ENCODE measurements at regions not wholly inside any gene's neighbourhood (a gene's known extent, or its start where the extent isn't known, plus 50 kb on each side); places are given as distances from the start of the nearest gene placed in this dataset.
A peak's percentile ranks its signal among the peaks of the same experiment; 100 is the strongest.

- intact Hi-C loops (cut with DNase I), result no loop called here
- ATAC-seq (ENCODE audit: poor library complexity) (no peak), DNase-seq (no peak)
Observed at GRCh38 chr9:118836891-118837290, 532.3 kb downstream of the BRINP1 start.

DNA sequence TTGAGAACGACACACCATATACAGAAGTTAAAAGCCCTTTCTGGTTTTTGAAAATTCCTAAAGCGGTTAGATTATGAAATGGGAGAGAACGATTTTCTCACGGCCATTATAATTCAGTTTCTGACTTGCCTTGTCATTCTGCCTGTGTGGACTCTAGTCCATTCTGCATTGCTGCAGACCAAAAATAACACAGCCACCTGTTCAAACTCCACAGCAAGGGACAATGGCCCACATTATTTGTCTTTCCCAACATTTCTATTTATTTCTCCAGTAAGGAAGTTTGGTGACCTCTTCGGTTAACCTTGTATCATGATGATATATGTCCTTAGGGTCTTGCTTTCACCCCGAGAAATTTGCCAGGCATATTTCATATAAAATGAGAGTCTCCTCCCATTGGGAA, 497.7 kb downstream of the BRINP1 start:
- ATAC-seq (ENCODE audit: poor library complexity) (no peak), DNase-seq (no peak)
- intact Hi-C loops (cut with DNase I), result no loop called here

GRCh38 chr9:118882684-118883083, 486.6 kb downstream of the BRINP1 start:
- ATAC-seq (ENCODE audit: poor library complexity) (no peak), DNase-seq (no peak)
- intact Hi-C loops (cut with DNase I), result no loop called here

- no peak for ATAC-seq (ENCODE audit: poor library complexity)
Observed at GRCh38 chr9:118883411-118883810, 485.8 kb downstream of the BRINP1 start.

GRCh38 chr9:118891213-118891612, 478.0 kb downstream of the BRINP1 start:
- ATAC-seq (ENCODE audit: poor library complexity), result no peak
- intact Hi-C loops (cut with DNase I), result no loop called here
- no peak for DNase-seq

More at GRCh38 chr9:118883411-118883810, 485.8 kb downstream of the BRINP1 start:
- no peak for DNase-seq
- intact Hi-C loops (cut with DNase I), result no loop called here

GRCh38 chr9:118896324-118897000, 472.8 kb downstream of the BRINP1 start:
- intact Hi-C loops (cut with DNase I), result no loop called here
- no peak for ATAC-seq (ENCODE audit: poor library complexity)

DNA sequence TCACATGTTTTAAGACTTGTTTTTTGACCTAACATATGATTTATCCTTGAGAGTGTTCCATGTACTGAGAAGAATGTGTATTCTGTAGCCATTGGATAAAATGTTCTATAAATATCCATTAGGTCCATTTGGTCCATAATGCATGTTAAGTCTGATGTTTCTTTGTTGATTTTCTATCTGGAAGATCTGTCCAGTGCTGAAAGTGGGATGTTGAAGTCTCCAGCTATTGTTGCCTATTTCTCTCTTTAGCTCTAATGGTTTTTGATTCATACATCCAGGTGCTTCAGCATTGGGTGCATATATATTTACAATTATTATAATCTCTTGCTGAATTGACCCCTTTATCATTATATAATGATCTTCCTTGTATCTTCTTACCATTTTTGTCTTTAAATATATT, 451.1 kb downstream of the BRINP1 start:
- ATAC-seq (ENCODE audit: poor library complexity) (no peak), DNase-seq (no peak)
- intact Hi-C loops (cut with DNase I), result no loop called here

More at GRCh38 chr9:118896324-118897000, 472.8 kb downstream of the BRINP1 start:
- no peak for DNase-seq

DNA sequence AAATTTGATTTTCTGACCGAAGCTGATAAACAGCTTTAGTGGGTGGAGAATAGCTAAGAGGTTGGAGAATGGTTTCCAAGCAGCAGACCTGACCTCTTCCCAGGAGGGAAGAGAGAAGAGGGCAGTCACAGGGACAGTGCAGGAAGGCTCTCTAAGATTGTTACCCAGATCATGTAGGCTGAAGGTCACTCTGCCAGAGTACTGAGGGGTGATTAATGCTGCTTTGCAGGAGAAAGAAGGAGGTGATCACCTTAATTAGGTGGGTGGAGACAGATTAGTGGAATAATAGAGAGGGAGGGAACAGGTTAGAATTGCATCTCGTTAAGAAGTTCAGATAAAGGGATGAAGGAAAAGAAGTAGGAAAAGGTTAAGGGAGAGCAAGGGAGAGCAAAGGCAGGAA, 440.5 kb downstream of the BRINP1 start:
- no peak for DNase-seq
- intact Hi-C loops (cut with DNase I), result no loop called here
- no peak for ATAC-seq (ENCODE audit: poor library complexity)

GRCh38 chr9:118929287-118929686, 439.9 kb downstream of the BRINP1 start:
- intact Hi-C loops (cut with DNase I), result no loop called here
- peak; percentile 43 for ATAC-seq (ENCODE audit: poor library complexity)
- no peak for DNase-seq

- DNase-seq (no peak), ATAC-seq (ENCODE audit: poor library complexity) (no peak)
- intact Hi-C loops (cut with DNase I), result no loop called here
Observed at GRCh38 chr9:118931941-118932340, 437.3 kb downstream of the BRINP1 start.

- ATAC-seq (ENCODE audit: poor library complexity), result no peak
- intact Hi-C loops (cut with DNase I), result no loop called here
- no peak for DNase-seq
Observed at GRCh38 chr9:118938581-118938980, 430.7 kb downstream of the BRINP1 start.

GRCh38 chr9:118940473-118940872, 428.8 kb downstream of the BRINP1 start:
- DNase-seq (no peak), ATAC-seq (ENCODE audit: poor library complexity) (no peak)
- intact Hi-C loops (cut with DNase I), result no loop called here

DNA sequence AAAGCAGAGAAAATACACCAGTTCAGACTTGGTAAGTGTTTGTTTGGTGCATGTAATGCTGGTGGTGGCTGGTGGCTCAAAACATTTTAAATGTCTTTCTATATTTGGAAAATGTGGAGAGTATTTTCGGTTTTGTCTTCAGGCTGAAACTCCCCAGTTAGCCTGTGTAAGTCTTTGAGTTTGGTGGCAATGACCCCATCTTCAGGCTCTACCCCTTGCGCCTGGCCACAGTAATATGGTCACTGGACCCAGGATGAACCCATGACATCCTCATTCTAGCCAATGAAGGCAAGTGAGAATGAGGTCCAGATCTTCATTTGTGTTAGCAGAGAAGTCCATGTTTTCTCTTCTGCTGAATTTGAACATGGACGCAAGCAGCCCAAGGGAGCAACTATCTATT, 422.6 kb downstream of the BRINP1 start:
- no peak for ATAC-seq (ENCODE audit: poor library complexity)
- intact Hi-C loops (cut with DNase I), result no loop called here
- no peak for DNase-seq

GRCh38 chr9:118954857-118955256, 414.4 kb downstream of the BRINP1 start:
- ATAC-seq (ENCODE audit: poor library complexity), result no peak
- no peak for DNase-seq
- intact Hi-C loops (cut with DNase I), result no loop called here

DNA sequence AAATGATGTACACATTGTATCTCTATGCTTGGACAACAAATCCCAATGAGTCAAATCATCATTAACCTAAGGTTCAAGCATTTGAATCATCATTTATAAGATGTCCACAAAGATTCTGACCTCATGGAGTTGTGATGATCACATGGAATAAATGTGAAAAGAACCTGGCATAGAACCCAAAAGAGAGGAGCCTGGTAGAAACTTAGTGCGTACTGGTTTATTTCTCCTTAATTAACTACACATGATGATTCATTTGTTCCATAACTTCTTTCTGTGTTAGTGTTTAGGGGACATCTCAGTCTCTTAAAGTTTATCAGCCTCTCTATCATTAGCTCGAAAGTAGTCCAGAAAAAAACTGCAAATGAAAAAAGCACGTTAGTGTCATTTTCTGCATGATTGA, 411.6 kb downstream of the BRINP1 start:
- intact Hi-C loops (cut with DNase I), result no loop called here
- DNase-seq (no peak), ATAC-seq (ENCODE audit: poor library complexity) (no peak)

- DNase-seq (no peak), ATAC-seq (ENCODE audit: poor library complexity) (no peak)
- intact Hi-C loops (cut with DNase I), result no loop called here
Observed at GRCh38 chr9:118959366-118959765, 409.9 kb downstream of the BRINP1 start.

- DNase-seq (no peak), ATAC-seq (ENCODE audit: poor library complexity) (peak; percentile 93)
- intact Hi-C loops (cut with DNase I), result no loop called here
Observed at GRCh38 chr9:118961857-118962256, 407.4 kb downstream of the BRINP1 start.

DNA sequence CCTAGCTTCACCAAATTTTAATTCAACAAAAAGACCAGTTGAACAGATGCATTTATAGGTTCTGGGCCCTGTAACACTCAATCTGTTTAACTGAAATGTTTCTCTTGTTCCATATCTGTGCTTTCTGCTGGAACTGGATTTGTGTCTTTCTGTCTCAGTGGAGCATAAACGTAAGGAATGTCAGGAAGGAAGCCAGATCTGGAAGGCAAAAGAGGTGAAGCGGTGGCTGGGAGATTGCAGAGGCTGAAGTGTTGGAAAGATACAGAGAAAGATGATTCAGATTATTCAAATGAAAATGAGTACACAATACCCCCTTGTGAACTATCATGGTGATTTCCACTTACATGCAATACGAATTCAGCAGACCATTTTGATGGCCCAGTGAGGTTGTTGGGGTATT, 406.8 kb downstream of the BRINP1 start:
- peak; percentile 71 for ATAC-seq (ENCODE audit: poor library complexity)
- intact Hi-C loops (cut with DNase I), result no loop called here

GRCh38 chr9:118963674-118964073, 405.6 kb downstream of the BRINP1 start:
- intact Hi-C loops (cut with DNase I), result no loop called here
- ATAC-seq (ENCODE audit: poor library complexity) (no peak), DNase-seq (no peak)

More for the DNA sequence above, 406.8 kb downstream of the BRINP1 start:
- DNase-seq, result no peak

GRCh38 chr9:118967901-118968300, 401.3 kb downstream of the BRINP1 start:
- no peak for DNase-seq
- intact Hi-C loops (cut with DNase I), result no loop called here
- ATAC-seq (ENCODE audit: poor library complexity), result no peak

DNA sequence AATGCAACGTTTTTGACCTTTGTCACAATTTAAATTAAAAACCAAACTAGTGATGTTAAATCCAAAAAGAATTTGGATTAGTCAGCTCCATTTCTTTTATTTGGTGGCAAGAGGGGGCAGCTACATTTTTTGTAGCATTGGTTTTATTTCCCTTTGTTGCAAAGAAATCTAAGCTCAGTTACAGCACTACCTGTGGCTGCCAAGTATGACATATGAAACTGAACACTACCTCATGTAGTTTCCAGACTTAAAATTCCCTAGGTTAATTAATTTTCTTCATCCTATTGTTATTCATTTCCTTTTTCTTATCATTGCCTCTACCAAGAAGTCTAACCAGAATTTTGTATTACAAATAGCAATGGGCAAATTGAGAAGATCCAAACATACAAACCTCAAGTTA, 393.5 kb downstream of the BRINP1 start:
- no peak for ATAC-seq (ENCODE audit: poor library complexity)
- DNase-seq, result no peak
- intact Hi-C loops (cut with DNase I), result no loop called here
